HepG2 (cell line): ENCODE measurements at regions not wholly inside any gene's neighbourhood (a gene's known extent, or its start where the extent isn't known, plus 50 kb on each side); places are given as distances from the start of the nearest gene placed in this dataset.

Source experiments
- ATAC-seq: fragments of 200-7000 bp; cut with Tn5 transposase; 3 replicates; pipeline ENCODE4 v1.9.1; 2020; ENCODE audit warnings: mild to moderate bottlenecking, moderate library complexity
- BruUV-seq: library from RNA; stranded (reverse); fragments of 400-500 nt; replicated peaks from 2 replicates; lab custom pipeline; 2021; lab: Mats Ljungman, UMichigan
- CTCF ChIA-PET: fragments of 300-600 bp; formaldehyde crosslinking; extraction: SDS; loops from one replicate; lab custom pipeline; 2021; ENCODE audit warnings: low total read pairs, inconsistent platforms, low intra/inter-chr PET ratio; lab: Yijun Ruan, JAX
- POLR2A ChIA-PET: fragments of 350-600 bp; sonication (Branson Sonifier 250); formaldehyde crosslinking; loops from one replicate; lab custom pipeline; 2020; ENCODE audit warnings: antibody characterized with exemption, inconsistent platforms; lab: Yijun Ruan, JAX
- DNase-seq: peaks from one replicate; pipeline ENCODE4 v3.0.0-alpha.2; 2015; ENCODE audit warnings: low spot score
- FAIRE-seq: peaks from 3 replicates; lab custom pipeline; 2011; peaks lifted over from hg19 to GRCh38; lab: Jason Lieb, UNC
- H2AFZ ChIP-seq: one replicate; pipeline ENCODE4 v1.6.1; 2011; ENCODE audit warnings: low read length, inconsistent platforms
- H3K27ac ChIP-seq: fragments of 300-600 bp; 3 replicates; pipeline ENCODE4 v1.8.0; 2011; ENCODE audit warnings: mixed run types, mild to moderate bottlenecking, mixed read lengths, low read length, inconsistent platforms; ENCODE audit not compliant: insufficient read depth; ENCODE audit errors: extremely low read length
- H3K27me3 ChIP-seq, 2 experiments: fragments of 200-600 bp in 1 of 2; 2 replicates in 1 of 2; 3 replicates in 1 of 2; pipeline versions ENCODE4 v1.6.0 to v1.8.0; 2011; ENCODE audit warnings: low read length in 2 of 2, mild to moderate bottlenecking in 2 of 2, moderate library complexity in 2 of 2, inconsistent platforms in 1 of 2; ENCODE audit not compliant: insufficient read depth in 2 of 2, control insufficient read depth in 1 of 2
- H3K36me3 ChIP-seq, 2 experiments: fragments of 200-600 bp in 1 of 2; replicated peaks in 1 of 2; 2 replicates in 1 of 2; 3 replicates in 1 of 2; pipeline versions ENCODE4 v1.5.1 to v1.8.0; 2011; ENCODE audit warnings: low read length in 2 of 2, inconsistent platforms in 1 of 2; ENCODE audit not compliant: insufficient read depth in 2 of 2, control insufficient read depth in 1 of 2
- H3K4me1 ChIP-seq: 2 replicates; pipeline ENCODE4 v1.5.1; 2012; ENCODE audit warnings: low read length, inconsistent platforms; ENCODE audit not compliant: insufficient read depth
- H3K4me2 ChIP-seq: 2 replicates; pipeline ENCODE4 v1.6.0; 2011; ENCODE audit warnings: low read depth, low read length, inconsistent platforms
- H3K4me3 ChIP-seq, 3 experiments: fragments of 200-600 bp in 1 of 3; sonication (generic), shearing (Covaris generic) in 1 of 3; replicated peaks in 1 of 3; 2 replicates each; pipeline ENCODE4 v1.5.1; 2011 to 2016; ENCODE audit warnings: low read length in 3 of 3, inconsistent platforms in 2 of 3, low read depth in 2 of 3, mild to moderate bottlenecking in 2 of 3, control low read depth in 1 of 3, mixed read lengths in 1 of 3; ENCODE audit not compliant: insufficient read depth in 1 of 3
- H3K79me2 ChIP-seq: one replicate; pipeline ENCODE4 v1.6.1; 2011; ENCODE audit warnings: low read length, inconsistent platforms; ENCODE audit not compliant: insufficient read depth
- H3K9ac ChIP-seq: 2 replicates; pipeline ENCODE4 v1.6.0; 2011; ENCODE audit warnings: mild to moderate bottlenecking, low read depth, low read length, inconsistent platforms; ENCODE audit not compliant: insufficient read depth
- H3K9me3 ChIP-seq: 2 replicates; pipeline ENCODE4 v1.5.1; 2012; ENCODE audit warnings: mild to moderate bottlenecking, low read length
- H4K20me1 ChIP-seq: 2 replicates; pipeline ENCODE4 v1.6.0; 2011; ENCODE audit warnings: inconsistent platforms, mild to moderate bottlenecking, low read length, moderate library complexity; ENCODE audit not compliant: insufficient read depth
- ELF1 ChIP-seq: sonication (generic); formaldehyde crosslinking; IDR thresholded peaks from 2 replicates; pipeline ENCODE4 v1.4.0; 2020; ENCODE audit warnings: missing genetic modification reagents
- HMG20A ChIP-seq: IDR thresholded peaks from 2 replicates; pipeline ENCODE4 v1.6.1; 2016; ENCODE audit warnings: borderline replicate concordance
- LCORL ChIP-seq, 2 experiments: fragments of 450-650 bp in 1 of 2; sonication (generic) in 1 of 2; formaldehyde crosslinking in 1 of 2; IDR thresholded peaks; 2 replicates each; pipeline versions ENCODE4 v1.5.0 to v1.6.1; 2017 to 2020; ENCODE audit warnings: antibody characterized with exemption in 1 of 2, missing genetic modification reagents in 1 of 2
- POLR2AphosphoS5 ChIP-seq: IDR thresholded peaks from 2 replicates; pipeline ENCODE4 v1.6.1; 2012; ENCODE audit warnings: low read depth, low read length
- THYN1 ChIP-seq: sonication (generic); formaldehyde crosslinking; IDR thresholded peaks from 2 replicates; pipeline ENCODE4 v1.8.1; 2023; ENCODE audit warnings: low read depth, mild to moderate bottlenecking, moderate library complexity, missing genetic modification reagents, borderline replicate concordance
- ZMYM4 ChIP-seq: sonication (generic); formaldehyde crosslinking; IDR thresholded peaks from 2 replicates; pipeline ENCODE4 v1.8.1; 2023; ENCODE audit warnings: mild to moderate bottlenecking, missing genetic modification reagents
- ZNF17 ChIP-seq: sonication (generic); formaldehyde crosslinking; IDR thresholded peaks from 2 replicates; pipeline ENCODE4 v1.5.0; 2020; ENCODE audit warnings: mild to moderate bottlenecking, missing genetic modification reagents
- WGBS: methylation state at CpG from one replicate; pipeline ENCODE4 v1.1.6; 2017; ENCODE audit warnings: low lambda C conversion rate; 5-methylcytosine and 5-hydroxymethylcytosine counted together
- in situ Hi-C: cut with HindIII; loops from 2 replicates; pipeline ENCODE4 v1.10.0; 2017; ENCODE audit warnings: low pct_unique_long_range_greater_than_20kb; ENCODE audit not compliant: extremely low pct_ligation_motif_present
- intact Hi-C: fragments of 100-400 bp; cut with micrococcal nuclease; formaldehyde crosslinking; loops from one replicate; pipeline ENCODE4 v1.10.0; 2022; ENCODE audit not compliant: unreplicated experiment
- TF ChIP-seq, protein P1 (sequence below): sonication (generic); formaldehyde crosslinking; IDR thresholded peaks from 2 replicates; pipeline ENCODE4 v1.8.1; 2023; ENCODE audit warnings: mild to moderate bottlenecking, inconsistent platforms, moderate library complexity, missing genetic modification reagents, borderline replicate concordance
- TF ChIP-seq, protein P2 (sequence below): sonication (generic); formaldehyde crosslinking; IDR thresholded peaks from 2 replicates; pipeline ENCODE4 v1.5.0; 2020; ENCODE audit warnings: missing genetic modification reagents
- TF ChIP-seq, protein P3 (sequence below): sonication (generic); formaldehyde crosslinking; IDR thresholded peaks from 2 replicates; pipeline ENCODE4 v1.5.0; 2020; ENCODE audit warnings: missing genetic modification reagents

- no peak overlapping the region for H3K27ac ChIP-seq
- no peaks in the 10 kb centered on the region for H3K9me3 ChIP-seq
- no peaks in the 10 kb centered on the region for H3K36me3 ChIP-seq
- ChIA-PET POLR2A (no interaction called here), CTCF (no interaction called here)
- no TSS peak for BruUV-seq
- no peak overlapping the region for H3K9ac ChIP-seq
- H3K4me1 ChIP-seq = no peaks in the 10 kb centered on the region
- intact Hi-C loops = no loop called here
- no peak for FAIRE-seq
- WGBS = 36% methylated on average over 5 of the region's 23 CpGs
- H4K20me1 ChIP-seq = no peaks in the 10 kb centered on the region
- TF ChIP-seq, protein P1, sequence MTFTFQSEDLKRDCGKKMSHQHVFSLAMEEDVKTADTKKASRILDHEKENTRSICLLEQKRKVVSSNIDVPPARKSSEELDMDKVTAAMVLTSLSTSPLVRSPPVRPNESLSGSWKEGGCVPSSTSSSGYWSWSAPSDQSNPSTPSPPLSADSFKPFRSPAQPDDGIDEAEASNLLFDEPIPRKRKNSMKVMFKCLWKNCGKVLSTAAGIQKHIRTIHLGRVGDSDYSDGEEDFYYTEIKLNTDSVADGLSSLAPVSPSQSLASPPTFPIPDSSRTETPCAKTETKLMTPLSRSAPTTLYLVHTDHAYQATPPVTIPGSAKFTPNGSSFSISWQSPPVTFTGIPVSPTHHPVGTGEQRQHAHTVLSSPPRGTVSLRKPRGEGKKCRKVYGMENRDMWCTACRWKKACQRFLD (CRISPR knock-in tag) = no peak
- TF ChIP-seq HMG20A (CRISPR knock-in tag) (no peak), THYN1 (CRISPR knock-in tag) (no peak), ZMYM4 (CRISPR knock-in tag) (no peak), LCORL (IDR thresholded peaks at IDR 0.05) (no peak), LCORL (CRISPR knock-in tag; IDR thresholded peaks at IDR 0.05) (no peak), POLR2AphosphoS5 (no peak), ZNF17 (no peak), ELF1 (CRISPR knock-in tag) (no peak)
- TF ChIP-seq, protein P2, sequence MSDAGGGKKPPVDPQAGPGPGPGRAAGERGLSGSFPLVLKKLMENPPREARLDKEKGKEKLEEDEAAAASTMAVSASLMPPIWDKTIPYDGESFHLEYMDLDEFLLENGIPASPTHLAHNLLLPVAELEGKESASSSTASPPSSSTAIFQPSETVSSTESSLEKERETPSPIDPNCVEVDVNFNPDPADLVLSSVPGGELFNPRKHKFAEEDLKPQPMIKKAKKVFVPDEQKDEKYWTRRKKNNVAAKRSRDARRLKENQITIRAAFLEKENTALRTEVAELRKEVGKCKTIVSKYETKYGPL (CRISPR knock-in tag) = no peak
- TF ChIP-seq, protein P3, sequence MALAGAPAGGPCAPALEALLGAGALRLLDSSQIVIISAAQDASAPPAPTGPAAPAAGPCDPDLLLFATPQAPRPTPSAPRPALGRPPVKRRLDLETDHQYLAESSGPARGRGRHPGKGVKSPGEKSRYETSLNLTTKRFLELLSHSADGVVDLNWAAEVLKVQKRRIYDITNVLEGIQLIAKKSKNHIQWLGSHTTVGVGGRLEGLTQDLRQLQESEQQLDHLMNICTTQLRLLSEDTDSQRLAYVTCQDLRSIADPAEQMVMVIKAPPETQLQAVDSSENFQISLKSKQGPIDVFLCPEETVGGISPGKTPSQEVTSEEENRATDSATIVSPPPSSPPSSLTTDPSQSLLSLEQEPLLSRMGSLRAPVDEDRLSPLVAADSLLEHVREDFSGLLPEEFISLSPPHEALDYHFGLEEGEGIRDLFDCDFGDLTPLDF = no peak
- TF ChIP-seq, all 625 proteins: peak for 0
- Histone ChIP-seq H3K27me3 (peaks cover 1 to 37% of the 10 kb centered on the region in 2 experiments; a peak in 3 of 5 replicates), H2AFZ (no peak overlapping the region), H3K4me3 (no peak overlapping the region), H3K4me2 (no peak overlapping the region), H3K79me2 (no peaks in the 10 kb centered on the region)
- no peak for ATAC-seq
- DNase-seq = no peak
- in situ Hi-C loops = no loop called here
Measured at GRCh38 chr4:8737601-8738279, 133.9 kb downstream of the HMX1 start.
